Mesothelial cell of epicardium (in vitro differentiated cells): ENCODE measurements at regions not wholly inside any gene's neighbourhood (a gene's known extent, or its start where the extent isn't known, plus 50 kb on each side); places are given as distances from the start of the nearest gene placed in this dataset.
"Not testable (repeated sequence)": the region's sequence is repeated elsewhere in the genome, so short reads cannot be mapped to it uniquely, and the experiment has no call there.

ENCODE experiments used
- DNase-seq, 2 experiments: peaks; one replicate each; pipeline ENCODE4 v3.0.0; 2021; ENCODE audit warnings: low spot score in 2 of 2; ENCODE audit not compliant: unreplicated experiment in 2 of 2
- H3K27ac Mint-ChIP-seq: 2 replicates; pipeline ENCODE4 v1.8.0; 2021; ENCODE audit warnings: mixed read lengths
- H3K27me3 Mint-ChIP-seq: 2 replicates; pipeline ENCODE4 v1.8.0; 2021; ENCODE audit warnings: low read depth, mixed read lengths
- H3K36me3 Mint-ChIP-seq: 2 replicates; pipeline ENCODE4 v1.8.0; 2021; ENCODE audit warnings: mixed read lengths
- H3K4me1 Mint-ChIP-seq: 2 replicates; pipeline ENCODE4 v1.8.0; 2021; ENCODE audit warnings: mixed read lengths
- H3K4me3 Mint-ChIP-seq: 2 replicates; pipeline ENCODE4 v1.8.0; 2021; ENCODE audit warnings: mild to moderate bottlenecking, moderate library complexity, mixed read lengths
- H3K9me3 Mint-ChIP-seq: 2 replicates; pipeline ENCODE4 v1.8.0; 2021; ENCODE audit warnings: mixed read lengths

DNA sequence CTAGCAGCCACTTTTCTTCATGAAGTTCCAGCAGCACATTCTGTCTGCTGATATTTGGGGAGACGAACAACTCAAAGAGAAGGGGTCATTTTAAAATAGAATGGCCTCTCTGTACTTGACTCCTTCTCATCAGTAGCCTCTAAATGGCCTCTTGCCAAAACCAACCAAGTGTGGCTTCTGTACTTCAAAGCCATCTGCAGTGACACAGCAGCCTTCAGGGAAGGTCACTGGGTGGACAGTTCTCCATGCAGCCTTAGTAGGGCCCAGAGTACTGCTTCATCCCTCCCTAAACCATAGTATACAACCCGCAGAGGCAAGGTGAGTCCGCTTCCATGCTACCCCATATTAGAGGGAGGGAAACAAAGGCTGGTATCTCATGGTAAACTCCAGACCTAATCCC lies 249.2 kb upstream of the NBPF12 start:
- H3K27ac Mint-ChIP-seq, H3K4me3 Mint-ChIP-seq, DNase-seq, H3K36me3 Mint-ChIP-seq, H3K27me3 Mint-ChIP-seq, H3K4me1 Mint-ChIP-seq, H3K9me3 Mint-ChIP-seq: not testable (repeated sequence)

DNA sequence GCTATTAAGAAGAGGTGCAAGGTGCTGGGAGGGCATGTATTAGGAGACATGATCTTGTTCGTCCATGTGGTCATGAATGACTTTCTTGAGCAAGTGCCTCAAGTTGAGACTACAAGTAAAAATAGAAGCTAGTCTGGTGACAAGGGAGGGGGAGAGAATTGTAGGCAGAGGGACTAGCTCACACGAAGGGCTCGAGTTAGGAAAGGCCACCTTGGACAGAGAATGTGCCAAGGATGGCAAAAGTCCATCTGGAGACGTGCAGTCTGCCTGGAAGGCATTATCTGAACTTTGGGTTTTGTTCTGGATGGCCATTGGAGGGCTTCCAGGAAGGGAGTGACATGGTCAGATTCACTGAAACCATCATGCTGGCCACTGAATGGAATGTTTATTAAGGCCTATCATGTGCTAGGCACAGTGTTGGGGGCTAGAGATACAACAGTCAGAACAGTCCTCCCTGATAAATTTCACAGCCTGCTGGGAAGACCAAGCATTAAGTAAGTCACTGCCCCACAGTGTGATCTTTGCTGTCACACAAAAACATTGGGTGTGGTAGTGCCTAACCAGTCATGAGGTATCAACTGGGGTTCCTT lies 251.3 kb upstream of the NBPF12 start:
- H3K27me3 Mint-ChIP-seq, H3K27ac Mint-ChIP-seq, H3K9me3 Mint-ChIP-seq, H3K4me3 Mint-ChIP-seq, H3K4me1 Mint-ChIP-seq, DNase-seq, H3K36me3 Mint-ChIP-seq: not testable (repeated sequence)

DNA sequence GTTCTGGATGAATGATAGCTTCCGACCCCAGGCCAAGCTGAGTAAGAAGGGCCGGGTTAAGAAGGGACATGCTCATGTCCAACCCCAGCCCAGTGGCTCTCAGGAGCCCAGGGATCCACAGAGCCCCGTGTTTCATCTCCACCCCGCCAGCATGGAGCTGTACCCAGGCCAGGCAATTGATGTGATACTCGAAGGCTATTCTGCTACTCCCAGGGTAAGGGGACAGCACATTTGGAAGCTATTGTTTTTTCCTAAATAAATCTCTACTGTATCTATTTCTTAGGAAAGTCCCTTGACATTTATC lies 255.0 kb upstream of the NBPF12 start:
- not testable (repeated sequence) for H3K4me3 Mint-ChIP-seq, H3K36me3 Mint-ChIP-seq, DNase-seq

DNA sequence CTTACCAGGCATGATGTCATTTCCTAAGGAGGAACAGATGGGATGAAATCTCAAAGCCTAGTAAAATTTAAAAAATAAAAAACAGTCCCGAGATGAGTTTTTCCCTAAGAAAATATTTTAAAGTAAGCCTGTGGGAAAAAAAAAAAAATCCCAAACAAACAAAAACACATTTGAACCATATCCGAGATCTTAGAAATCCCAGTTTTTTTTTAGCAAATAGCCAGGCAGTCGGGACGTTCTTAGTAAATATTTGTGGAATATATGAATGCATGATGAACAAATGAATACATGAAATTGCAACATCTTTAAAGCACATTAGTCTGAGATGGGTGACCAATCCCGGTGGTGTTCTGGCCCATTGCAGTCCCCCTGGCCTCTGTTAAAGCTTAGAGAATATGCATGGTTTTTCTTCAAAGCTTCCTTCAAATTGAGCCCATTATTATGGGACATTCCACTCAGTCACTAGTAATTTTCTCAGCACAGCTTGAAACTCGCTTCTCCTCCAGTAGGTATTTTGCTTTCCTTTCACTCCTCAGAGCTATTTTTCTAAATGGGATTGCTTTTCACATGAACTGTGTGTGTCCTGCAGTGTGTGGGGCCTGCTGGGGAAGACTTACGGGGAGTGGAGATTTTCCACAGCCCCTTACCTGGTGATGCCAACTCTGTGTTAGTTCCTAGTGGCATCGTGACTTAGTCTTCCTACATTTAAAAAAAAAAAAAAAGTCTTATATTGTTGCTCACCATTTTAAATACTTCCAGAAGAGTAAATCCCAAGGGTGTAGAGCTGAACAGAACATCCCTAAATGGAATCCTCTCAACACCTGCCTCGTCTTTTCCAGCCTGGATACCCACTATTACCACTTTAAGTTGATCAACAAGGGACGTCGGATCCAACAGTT lies 255.6 kb upstream of the NBPF12 start:
- H3K9me3 Mint-ChIP-seq, H3K4me3 Mint-ChIP-seq, H3K27me3 Mint-ChIP-seq, DNase-seq, H3K36me3 Mint-ChIP-seq, H3K27ac Mint-ChIP-seq, H3K4me1 Mint-ChIP-seq: not testable (repeated sequence)

More for the DNA sequence above, 255.0 kb upstream of the NBPF12 start:
- H3K27me3 Mint-ChIP-seq, H3K4me1 Mint-ChIP-seq, H3K27ac Mint-ChIP-seq, H3K9me3 Mint-ChIP-seq: not testable (repeated sequence)

- not testable (repeated sequence) for H3K36me3 Mint-ChIP-seq, H3K9me3 Mint-ChIP-seq, H3K27ac Mint-ChIP-seq, DNase-seq, H3K4me3 Mint-ChIP-seq, H3K4me1 Mint-ChIP-seq, H3K27me3 Mint-ChIP-seq
Observed at GRCh38 chr1:146673729-146674299, 264.3 kb upstream of the NBPF12 start.

GRCh38 chr1:146672608-146673007 lies 265.5 kb upstream of the NBPF12 start:
- H3K27ac Mint-ChIP-seq, H3K4me1 Mint-ChIP-seq, H3K9me3 Mint-ChIP-seq, H3K4me3 Mint-ChIP-seq, H3K36me3 Mint-ChIP-seq, DNase-seq, H3K27me3 Mint-ChIP-seq: not testable (repeated sequence)

DNA sequence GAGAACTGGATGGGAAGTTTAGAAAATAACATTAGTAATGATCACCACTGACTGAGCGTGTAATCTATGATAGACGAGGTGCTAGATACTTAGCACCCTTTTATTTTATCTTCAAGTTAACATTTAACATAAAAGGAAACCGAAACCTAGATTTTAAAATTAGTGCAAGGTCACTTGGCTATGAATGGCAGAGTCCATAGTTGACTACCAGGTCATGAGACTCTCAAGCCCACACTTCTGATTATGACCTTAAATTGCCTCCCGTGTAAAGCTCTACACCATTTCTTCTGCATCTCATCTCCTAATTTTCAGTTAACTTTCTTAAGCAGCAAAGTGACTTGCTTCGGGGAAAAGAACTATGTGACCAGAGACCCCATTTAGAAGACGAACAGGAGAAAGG lies 266.5 kb upstream of the NBPF12 start:
- H3K27me3 Mint-ChIP-seq, DNase-seq, H3K4me1 Mint-ChIP-seq: not testable (repeated sequence)

GRCh38 chr1:146670832-146671566 lies 267.1 kb upstream of the NBPF12 start:
- not testable (repeated sequence) for H3K4me1 Mint-ChIP-seq, H3K4me3 Mint-ChIP-seq, DNase-seq, H3K9me3 Mint-ChIP-seq, H3K36me3 Mint-ChIP-seq, H3K27ac Mint-ChIP-seq, H3K27me3 Mint-ChIP-seq

More for the DNA sequence above, 266.5 kb upstream of the NBPF12 start:
- not testable (repeated sequence) for H3K4me3 Mint-ChIP-seq, H3K36me3 Mint-ChIP-seq, H3K27ac Mint-ChIP-seq, H3K9me3 Mint-ChIP-seq

DNA sequence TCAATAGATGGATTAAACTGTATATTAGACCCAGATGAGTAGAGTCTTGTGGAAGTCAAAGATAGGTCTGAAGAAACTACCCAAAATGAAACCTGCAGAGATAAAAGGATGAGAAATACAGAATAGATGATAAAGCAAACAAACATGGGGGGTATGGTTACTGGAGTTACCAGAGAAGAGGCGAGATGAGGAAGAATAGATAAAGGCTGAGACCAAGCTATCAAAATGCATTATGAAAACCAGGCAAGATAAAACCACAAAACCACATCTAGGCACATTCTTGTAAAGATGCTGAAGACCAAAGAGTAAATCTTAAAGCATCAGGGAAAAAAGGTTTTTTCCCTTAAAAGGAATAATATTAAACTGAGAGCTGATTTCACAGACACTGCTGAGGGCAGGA lies 271.8 kb upstream of the NBPF12 start:
- H3K36me3 Mint-ChIP-seq, H3K4me1 Mint-ChIP-seq, DNase-seq, H3K4me3 Mint-ChIP-seq, H3K27ac Mint-ChIP-seq, H3K27me3 Mint-ChIP-seq, H3K9me3 Mint-ChIP-seq: not testable (repeated sequence)

DNA sequence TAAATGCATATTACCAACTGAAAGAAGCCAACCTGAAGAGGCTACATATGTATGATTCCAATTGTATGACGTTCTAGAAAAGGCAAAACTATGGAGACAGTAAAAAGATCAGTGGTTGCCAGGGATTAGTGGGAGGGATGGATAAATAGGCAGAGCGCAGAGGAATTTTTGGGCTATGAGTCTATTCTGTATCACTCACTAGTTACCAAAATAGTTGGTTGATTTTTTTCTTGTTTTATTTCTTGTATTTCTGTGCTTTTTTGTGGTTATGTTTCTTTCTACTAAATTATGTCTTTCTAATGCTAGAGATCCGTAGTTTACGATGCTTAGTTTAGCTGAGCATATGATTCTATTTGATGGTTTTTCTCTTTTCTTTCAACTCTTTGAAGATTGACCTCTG lies 277.9 kb upstream of the NBPF12 start:
- H3K4me3 Mint-ChIP-seq, H3K27me3 Mint-ChIP-seq, DNase-seq, H3K36me3 Mint-ChIP-seq, H3K4me1 Mint-ChIP-seq, H3K27ac Mint-ChIP-seq, H3K9me3 Mint-ChIP-seq: not testable (repeated sequence)

DNA sequence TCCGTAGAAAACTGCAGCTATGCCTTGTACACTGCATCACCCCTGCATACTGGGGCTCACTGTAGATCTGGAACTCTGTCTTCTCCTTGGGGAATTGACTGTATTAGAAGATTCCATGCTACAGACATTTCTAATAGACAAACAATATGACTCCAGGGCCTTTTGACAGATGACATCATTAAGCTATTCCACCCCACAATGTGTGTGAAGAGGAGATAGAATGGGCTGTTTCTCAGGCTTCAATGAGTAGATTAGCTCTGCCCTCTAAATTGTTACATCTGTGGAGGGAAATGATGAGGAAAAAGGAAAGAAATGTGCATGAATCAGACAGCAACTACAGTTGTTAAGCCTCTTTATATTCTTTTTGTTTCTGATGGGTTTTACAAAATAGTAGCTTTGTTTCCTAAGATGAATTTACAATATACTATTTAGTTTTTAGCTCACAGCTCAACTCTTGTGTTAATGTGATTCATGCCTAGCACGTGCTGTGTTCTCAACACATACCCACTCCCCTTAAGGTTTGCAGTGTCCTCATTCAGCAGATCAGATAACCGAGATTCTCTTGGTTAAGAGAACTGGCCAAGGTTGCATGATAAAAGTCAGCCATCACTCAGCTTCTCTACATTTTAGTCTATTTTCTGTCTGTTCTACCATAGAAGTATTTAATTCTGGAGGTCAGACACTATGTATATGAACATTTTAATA lies 281.6 kb upstream of the NBPF12 start:
- H3K27ac Mint-ChIP-seq, H3K4me3 Mint-ChIP-seq, DNase-seq, H3K27me3 Mint-ChIP-seq, H3K4me1 Mint-ChIP-seq, H3K36me3 Mint-ChIP-seq, H3K9me3 Mint-ChIP-seq: not testable (repeated sequence)

DNA sequence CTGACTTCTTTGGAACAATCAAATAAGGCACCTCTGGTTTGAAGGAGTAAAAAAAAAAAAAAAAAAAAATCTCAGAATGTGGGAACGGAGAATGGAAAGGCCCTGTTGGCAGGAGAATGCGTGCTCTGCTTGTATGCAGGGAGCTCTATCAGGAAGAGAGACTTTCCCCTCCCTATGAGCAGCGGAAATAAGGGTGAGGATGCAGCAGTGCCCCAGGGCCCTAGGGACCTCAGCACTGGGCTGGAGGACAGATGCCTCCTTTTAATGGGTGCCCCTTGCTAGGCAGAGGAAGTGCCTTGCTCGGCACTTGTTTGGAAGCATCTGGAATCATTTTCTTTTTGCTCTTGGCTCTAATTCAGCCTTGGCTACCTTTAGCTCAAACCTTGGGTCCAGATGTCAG lies 283.4 kb upstream of the NBPF12 start:
- not testable (repeated sequence) for H3K36me3 Mint-ChIP-seq, H3K4me3 Mint-ChIP-seq, DNase-seq, H3K27me3 Mint-ChIP-seq, H3K4me1 Mint-ChIP-seq, H3K27ac Mint-ChIP-seq, H3K9me3 Mint-ChIP-seq

- H3K27ac Mint-ChIP-seq, DNase-seq, H3K36me3 Mint-ChIP-seq, H3K9me3 Mint-ChIP-seq, H3K4me1 Mint-ChIP-seq, H3K4me3 Mint-ChIP-seq, H3K27me3 Mint-ChIP-seq: not testable (repeated sequence)
Observed at GRCh38 chr1:146645978-146646604, 292.0 kb upstream of the NBPF12 start.
